NCI-H345 treated with DMSO at 0.1 percent for 48 hours (cell line): ENCODE measurements at regions not wholly inside any gene's neighbourhood (a gene's known extent, or its start where the extent isn't known, plus 50 kb on each side); places are given as distances from the start of the nearest gene placed in this dataset.

Experiments
- DNase-seq: peaks from one replicate; lab custom pipeline; 2025; ENCODE audit not compliant: unreplicated experiment; lab: John Stamatoyannopoulos, UW

DNA sequence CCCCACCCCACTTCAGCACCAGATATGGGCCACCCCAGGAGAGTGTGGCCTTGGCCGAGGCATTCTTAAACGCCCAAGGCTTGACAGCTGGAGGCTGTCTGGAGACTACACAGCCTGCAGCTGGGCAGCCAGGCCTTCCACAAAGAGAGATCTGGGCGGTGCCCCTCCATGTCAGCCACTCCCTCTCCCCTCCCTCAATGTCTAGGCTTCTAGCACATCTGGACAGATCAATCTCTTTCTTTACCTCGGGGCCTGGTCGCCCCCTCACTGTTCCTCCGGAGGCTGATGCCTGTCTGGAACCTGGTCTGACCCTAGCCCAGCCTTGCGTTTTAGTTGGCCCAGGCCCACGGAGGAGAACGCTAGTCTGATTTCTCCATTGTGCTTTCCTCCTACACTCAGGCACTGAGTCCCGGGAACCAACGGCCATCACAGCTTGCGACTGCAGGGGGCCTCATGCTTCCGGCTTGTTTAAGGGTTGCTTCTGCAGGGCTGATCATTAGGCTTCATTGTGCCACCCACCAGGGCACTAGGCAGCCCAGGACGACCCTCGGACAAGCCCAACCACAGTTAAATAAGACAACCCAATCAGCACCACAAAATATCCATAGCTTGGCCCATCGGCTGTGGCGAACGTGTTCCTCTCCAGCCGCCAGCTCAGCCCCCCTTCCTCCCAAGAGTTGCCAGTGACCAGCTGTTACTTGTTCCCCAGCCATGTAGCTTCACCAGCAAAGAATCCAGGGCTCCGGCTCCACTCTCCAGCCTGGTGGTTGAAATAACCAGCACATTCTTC, 200.6 kb downstream of the BCOR start:
- no peak for DNase-seq

DNA sequence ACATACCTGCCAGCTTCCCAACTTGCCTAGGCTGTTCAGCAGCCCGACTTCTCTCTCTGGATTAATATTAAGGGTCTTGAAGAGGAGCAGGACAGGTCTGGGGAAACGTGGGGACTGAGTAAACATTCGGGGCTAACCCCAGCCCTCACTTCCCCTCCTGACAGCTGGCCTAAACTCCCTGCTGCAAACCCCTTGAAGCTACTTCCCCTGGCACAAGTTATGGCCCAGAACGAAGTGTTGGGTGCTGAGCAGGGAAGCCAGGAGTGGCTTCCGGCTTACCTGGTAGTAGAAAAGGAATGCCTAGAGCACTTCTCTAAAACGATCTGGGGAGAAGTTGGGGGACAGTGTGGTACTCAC, 200.0 kb downstream of the BCOR start:
- DNase-seq: no peak

DNA sequence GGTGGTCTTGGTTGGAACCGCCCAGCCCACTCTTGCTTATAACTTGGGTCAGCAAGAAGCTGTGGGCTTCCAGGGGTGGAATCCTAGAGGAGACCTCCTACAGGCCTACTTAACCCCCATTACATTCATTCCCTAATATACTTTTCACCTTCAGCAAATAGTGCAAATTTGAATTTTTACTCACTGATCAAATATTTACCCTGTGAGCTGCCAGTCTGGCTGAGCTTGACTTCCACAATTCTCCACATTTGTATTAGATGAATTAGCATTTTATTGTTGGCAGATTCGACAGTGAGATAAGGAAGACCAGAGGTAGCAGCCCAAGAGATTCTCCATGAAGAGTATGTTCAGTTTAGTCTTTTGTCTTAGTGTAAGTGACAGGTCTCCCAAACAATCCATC, 199.6 kb downstream of the BCOR start:
- no peak for DNase-seq

DNA sequence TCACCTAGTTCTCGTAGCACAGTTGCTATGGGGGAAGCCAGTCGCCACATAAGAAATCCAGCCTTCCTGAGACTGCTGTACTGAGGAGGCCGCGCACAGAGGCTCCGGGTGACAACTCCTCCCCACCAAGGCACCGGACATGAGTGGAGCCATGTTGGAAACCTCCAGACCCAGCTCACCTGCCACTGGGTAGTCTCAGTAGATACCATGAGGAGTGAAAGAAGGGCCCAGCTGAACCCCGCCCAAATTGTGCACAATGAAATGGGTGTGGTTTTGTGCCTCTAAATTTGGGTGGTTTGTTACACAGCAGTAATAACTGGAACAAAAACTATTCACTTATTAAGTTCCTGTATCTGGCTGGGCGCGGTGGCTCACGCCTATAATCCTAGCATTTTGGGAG, 198.7 kb downstream of the BCOR start:
- DNase-seq: no peak

DNA sequence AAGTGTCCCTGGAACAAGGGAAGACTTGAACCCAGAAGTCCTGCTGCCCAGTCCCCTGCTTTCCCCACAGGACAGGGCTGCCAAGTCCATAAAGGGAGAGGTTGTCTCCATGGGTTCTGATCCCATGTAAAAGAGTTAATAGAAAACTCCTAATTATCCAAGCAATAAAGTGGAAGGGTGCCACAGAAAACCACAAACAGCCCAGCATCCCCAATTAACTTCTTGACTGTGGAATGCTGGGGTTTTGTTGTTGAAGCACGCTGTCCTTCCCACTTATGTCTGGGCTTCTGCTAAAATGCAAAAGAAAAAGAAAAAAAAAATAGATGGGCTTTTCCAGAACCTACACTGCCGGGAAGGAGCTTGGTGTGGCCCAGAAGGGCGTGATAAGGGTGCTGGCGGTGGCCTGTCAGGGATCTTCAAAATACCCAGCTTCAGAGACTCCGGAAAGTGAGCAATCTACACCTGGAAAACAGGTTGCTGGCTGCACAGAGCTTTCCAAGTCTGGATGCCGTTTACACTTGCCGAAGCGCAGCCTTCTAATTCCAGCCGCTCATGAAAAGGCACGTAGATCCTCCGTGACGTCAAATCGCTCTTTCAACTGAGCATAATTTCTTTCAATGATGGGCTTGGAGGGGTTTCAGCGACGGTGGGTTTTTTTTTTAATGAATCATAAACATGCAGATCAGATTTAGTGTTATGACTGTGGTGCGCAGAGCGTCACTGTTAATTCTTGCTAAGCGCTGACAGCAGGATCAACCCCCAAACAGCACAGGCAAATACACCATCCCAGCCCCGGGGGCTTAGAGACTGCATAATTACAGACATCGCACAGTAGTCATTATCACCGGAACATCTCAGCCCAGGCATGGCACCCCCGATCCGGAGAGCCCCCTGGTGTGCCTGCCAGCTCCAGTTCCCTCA, 197.6 kb downstream of the BCOR start:
- DNase-seq: peak; percentile 36

DNA sequence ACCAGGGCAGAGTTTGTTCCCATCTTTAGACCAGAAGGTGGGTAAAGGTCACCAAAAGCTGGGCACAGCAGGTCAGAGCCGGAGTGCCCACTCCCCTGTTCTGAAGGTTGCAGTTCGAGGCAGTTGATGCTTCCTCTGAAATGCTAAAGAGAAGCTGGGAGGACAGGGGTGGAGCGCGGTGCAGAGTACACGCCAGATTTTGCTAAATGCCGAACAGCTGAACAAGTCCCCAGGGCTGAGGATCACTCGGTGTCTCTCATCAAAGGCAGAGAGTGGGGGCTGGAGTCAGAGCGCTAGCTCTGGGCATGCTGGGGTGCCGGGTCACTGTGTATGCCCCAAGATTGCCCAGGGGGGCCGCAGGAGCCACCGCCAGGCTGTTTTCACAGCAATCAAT, 197.0 kb downstream of the BCOR start:
- DNase-seq: peak; percentile 36

DNA sequence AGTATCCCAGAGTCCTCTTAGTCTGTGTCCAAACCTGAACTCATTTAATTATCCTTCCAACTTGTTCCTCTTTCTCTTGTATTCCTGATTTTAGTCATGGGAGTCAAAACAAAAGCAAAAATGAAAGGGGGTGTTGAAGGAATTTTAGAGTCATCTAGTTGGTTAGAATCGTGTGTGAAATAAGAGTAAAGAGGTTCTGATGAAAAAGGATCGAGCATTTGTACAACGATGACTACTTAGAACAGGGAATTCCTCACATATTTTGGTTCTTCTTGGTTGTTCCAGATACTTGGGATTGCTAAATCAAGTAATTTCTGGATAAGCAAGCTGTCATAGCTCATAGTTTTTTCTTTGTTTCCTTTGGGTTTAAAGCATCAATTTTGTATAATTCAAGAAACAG, 194.4 kb downstream of the BCOR start:
- DNase-seq: no peak

DNA sequence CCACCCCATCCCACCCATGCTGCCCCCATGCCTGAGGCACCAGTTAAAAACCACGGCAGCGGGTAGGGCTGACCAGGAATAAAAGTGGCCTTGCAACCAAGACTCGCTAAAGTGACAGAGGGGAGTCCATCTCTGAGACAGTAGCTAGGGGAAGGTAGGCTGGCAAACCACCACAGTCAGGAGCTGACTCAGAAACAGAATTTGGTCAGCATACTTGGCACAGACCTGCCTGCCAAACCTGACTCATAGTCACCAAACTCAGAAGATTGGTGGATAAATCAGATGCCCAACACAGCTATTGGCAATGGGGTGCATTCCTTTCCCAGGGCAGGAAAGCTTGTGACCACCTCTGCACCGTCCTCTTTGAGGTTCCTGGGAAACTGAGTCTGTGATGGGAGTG, 193.8 kb downstream of the BCOR start:
- no peak for DNase-seq

DNA sequence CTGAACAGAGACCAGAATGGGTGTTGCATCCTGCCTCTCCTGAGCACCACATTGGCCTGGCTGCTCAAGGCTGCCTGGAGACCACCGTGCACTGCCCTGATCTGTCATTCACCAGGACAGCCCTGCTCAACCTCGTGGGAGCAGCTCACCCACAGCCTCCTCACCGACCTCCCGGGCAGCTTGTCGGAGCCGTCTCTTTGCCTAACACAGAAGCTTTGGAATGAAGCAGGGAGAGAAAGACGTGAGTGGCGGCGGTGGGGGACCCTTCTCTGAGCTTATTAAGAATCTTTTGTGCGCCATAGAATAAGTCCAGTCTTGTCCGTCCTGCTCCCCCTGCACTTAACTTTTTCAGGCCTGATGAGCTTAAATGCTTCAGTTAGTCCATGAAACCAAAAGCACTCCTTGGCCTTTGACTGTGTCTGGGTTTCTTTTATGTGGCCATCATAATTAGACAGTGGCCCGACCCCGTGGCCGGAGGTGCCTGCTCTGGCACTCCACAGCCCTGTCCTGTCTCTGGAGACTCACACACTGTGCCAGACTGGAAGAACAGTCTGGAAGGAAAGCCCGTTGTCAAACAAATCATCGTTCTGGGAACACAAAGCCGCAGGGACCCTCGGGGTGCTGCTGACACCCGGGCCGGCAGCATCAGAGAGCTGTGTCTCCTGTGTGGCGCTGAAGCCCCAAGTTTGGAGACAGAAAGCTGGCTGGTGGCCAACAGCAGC, 192.8 kb downstream of the BCOR start:
- no peak for DNase-seq

DNA sequence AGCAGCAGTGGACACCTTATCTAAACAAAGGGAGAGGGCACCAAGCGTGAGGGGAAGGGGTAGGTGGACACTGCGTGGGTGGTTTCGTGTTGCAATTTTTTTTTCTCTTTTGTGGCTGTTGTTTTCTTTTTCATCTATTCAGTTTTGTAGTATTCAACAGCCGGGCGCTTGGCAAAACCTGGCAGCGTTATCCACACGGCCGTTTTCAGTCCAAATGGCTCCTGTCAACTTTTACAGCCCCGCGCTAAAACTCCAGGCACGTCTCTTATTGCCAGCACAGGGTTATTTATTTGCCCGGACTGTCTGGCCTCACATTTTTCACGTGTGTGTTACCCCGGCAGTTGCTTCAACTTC, 192.2 kb downstream of the BCOR start:
- DNase-seq: no peak

DNA sequence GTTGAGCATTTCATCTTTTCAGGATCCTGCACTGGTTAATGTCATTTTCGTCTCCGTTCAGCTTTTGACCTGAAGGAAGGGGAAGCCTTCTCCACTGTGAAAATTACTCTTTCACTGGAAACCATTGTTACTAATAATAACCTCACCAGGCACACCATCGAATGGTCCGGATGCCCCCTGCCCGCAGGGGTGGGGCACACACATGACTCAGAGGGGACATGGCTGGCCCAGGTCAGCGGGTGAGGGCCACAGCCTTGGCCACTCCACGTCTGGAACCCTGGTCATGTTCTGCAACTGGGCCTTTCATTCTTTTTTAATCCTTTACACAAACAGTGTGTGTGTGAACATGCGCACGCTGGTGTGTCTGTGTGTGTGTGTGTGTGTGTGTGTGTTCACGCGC, 191.8 kb downstream of the BCOR start:
- DNase-seq: no peak

DNA sequence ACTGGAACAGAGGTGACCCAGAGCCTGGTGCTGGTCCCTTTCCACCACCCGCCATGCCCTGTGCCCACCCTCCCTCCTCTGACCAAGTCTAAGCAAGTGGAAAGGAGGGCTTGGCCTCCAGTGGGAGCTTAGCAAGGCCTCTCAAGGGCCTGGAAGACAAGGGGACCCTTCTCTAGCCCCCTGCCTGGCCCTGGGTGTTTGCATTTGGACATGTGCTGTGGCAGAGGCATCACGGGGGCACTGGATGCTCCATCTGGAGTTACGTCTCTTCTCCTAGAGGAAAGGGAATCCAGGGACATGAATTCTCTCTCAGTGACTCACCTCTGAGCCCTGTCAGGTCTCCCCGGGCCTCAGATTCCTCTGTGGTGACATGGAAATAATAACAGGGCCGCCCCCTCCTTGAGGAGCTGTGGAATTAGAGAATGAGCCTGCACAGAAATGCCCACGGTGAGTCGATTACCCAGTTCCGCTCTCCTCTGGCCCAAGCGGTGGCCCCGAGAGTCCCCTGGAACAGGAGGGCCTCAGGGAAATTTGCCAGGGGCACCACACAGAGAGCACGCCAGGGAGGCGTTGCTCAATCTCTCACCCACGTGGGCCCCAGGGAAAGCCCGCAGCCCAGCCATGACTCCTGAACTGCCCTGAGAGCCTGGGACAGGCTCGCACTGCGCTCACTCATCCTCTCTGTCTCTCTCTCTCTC, 189.6 kb downstream of the BCOR start:
- DNase-seq: no peak

DNA sequence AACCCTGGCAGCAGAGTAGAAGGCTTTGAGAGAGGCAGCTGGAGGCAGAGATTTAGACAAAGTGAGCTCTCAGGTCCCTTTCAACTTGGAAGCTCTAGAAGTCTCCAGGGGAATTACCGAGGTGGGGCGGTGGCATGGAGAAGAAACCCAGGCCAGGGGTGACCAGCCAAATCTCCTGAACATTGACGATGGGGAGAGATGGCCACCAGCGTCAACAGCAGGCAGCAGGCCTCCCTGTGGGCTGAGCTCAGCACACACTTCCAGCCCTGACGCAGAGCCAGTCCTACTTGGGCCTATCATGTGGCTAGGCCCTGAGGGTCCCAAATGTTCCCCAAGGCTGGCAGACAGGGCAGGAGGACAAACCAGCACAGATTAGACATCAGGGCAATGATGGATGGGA, 187.8 kb downstream of the BCOR start:
- DNase-seq: no peak

DNA sequence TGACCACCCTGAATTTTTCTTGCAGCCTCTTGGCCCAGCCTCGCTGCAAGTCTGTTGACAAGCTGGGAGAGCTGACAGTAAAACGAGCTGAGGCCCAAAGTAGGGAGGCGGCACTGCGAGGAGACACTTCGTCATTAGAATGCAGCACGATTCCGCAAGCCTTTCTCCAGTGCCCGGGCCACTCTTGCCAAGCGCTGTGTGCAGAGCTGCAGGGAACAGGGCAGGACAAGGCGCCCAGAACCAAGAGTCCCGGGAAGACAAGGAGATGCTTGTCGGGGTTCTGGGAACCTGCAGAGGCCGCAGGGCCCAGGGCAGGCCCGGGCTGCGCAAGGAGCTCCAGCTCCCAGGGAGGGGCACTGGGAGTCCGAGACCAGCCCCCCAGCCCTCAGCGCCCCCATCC, 187.1 kb downstream of the BCOR start:
- DNase-seq: no peak

DNA sequence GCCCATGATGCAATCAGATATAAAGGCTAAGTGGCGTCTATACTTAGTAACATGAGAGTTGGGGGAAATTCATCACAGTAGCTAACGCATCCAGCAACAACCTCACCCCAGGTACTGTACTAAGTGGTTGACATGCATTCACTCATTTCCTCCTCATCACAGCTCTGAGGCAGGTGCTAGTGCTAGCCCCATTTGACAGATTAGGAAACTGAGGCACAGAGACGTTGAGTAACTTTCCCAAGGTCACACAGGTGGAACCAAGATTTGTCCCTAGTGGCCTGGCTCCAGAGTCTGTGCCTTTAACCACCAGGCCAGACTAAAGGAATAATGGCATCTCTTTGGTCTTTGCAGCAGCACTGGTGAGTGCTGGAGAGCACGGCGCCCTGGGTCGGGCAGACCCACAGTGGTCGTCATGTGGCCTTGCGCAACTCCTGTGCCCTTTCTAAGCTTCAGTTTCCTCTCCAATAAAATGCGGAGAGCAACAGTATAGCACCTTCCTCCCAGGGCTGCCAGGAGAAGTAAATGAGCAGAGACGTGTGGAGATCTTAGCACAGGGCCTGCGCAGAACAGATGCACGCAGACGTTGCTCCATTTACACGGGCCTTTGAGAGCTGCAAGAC, 186.4 kb downstream of the BCOR start:
- DNase-seq: no peak

DNA sequence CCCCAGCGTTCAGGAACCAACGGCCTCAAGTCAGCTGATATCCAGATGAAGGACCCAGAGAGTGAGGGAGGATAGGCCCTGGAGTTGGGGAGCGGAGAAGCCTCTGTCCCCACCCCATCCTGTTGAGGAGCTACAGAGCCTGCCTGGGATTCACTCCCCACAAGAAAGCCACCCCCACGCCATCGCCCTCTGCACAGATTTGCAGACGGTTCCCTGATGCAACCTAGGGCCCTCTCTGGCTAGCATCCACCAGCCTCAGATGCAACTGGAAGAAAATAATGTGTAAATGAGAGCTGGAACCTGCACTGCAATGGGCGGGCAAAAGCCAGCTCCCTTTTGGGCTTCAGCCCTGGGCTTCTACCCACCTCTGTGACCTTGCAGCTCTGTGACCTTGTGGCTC, 185.6 kb downstream of the BCOR start:
- DNase-seq: no peak

DNA sequence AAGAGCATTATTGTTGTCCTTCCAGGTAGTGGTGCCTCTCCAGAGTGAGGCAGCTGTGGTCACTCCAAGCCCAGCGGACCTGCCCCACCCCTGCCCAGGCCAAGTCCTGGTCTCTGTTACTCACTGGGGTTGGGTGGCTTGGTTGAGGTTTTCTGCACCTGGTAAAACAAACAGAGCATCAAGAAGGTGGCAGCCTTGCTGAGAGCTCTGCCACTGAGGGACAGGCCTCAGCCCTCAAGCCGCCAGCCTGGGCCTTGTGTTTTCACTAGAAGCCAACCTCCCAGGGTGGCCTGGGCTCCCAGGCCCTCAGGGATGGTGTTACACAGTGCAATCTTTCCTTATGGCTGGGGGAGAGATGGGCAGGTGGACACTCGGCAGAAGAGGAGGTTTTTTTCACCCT, 182.7 kb downstream of the BCOR start:
- DNase-seq: no peak

DNA sequence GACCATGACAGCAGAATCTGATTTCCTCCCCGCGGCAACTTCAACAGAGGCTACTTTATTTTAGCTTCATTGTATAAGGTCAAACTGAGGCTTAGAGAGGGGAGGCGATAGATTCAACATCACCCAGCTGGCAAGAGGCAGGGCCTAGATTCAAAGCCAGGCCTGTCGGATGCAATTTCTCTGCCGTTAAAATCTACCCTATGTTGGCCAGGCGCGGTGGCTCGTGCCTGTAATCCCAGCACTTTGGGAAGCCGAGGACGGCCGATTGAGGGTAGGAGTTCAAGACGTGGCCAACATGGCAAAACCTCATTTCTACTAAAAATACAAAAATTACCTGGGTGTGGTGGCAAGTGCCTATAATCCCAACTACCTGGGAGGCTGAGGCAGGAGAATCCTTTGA, 182.2 kb downstream of the BCOR start:
- no peak for DNase-seq

DNA sequence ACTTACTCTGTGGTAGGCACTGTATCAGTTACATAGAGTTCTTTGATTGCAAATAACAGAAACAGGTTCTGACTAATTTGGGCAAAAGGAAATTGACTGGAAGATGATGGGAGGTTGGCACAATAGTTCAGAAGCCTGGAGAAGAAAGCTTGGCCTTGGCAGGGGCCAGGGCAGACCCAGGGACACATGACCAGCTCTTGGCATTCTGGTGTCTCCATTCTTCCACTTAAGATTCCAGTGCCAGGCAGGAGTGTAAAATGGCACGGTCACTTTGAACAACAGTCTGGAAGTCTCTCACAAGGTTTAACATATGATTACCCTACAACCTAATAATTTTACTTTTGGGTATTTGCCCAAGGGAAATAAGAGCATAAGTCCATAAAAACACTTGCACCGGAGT, 175.9 kb downstream of the BCOR start:
- no peak for DNase-seq

DNA sequence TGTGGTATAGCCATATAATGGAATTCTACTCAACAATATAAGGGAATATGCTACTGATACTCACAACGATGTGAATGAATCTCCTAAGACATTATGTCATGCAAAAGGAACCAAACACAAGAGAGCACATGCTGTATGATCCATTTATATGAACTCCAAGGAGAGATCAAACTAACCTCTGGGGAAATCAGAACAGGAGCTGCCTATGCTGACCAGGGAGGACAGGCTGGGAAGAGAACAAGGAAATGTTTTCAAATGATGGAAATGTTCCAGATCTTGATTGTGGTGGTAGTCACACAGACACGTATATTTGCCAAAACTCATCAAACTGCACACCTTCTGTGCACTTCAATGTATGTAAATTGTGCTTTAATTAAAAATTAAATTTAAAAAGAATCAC, 175.3 kb downstream of the BCOR start:
- no peak for DNase-seq

DNA sequence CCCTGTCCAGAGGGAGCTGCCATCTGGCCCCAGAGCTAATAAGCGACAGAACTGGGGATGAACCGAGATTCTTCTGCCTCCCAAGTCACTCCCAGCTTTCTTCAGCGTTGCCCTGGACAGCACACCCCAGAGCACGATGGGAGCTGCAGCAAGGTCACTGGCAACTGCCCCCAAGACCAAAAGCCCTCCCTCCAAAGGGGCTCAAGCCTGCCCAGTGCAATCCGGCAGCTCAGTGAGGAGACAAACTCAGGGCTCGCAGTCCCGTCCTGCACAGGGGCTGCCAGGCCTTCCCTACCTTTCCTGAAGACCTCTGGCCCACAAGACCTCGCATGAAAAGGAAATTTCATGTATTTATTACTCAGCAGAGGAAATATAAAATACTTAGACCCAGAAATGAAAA, 174.8 kb downstream of the BCOR start:
- DNase-seq: no peak
